ENCODE measurements at regions not wholly inside any gene's neighbourhood (a gene's known extent, or its start where the extent isn't known, plus 50 kb on each side); places are given as distances from the start of the nearest gene placed in this dataset.

DNA sequence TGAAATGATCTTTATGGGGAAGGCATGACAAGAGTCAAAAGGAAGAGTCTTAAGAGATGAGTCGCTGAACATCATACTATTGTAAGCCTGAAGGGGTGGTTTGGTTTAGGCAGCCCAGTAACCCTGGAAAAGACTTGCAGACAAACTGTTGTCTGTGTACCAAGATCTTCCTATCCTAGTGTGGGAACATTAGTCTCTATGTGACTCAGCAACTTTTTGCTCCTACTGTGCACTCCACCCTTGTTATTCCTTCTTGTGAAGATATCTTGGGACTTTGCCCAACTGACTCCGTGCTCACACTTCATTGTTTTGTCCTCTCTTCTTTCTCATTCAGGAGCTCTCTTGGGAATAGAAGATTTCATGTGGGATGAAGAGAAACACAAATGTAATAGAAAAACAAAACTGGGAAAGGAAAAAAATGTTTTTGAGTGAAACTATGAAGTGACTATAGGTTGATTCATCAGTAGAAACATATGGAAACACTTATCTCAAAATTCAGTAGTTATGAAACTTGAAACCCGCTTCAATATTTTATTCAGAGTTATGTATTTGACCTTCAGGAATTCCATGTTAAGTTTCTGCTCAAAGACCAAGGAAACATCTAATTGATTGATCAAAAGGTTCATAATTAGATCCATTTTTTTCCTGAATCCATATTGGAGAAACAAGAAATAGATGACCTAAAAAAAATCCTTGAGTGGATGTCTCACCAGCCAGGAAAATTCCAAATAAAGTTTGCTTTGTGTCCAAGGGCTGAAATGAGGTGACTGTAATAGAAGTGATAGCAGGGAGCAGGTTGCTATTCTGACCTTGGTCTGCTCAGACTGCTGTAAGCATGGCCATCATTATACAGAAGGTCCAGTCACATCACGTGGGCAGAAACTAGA is 67.2 kb downstream of the BTG1 start:
- no peaks in the 10 kb centered on the region for H3K9me3 ChIP-seq (ENCODE audit: low read length)
- no peaks in the 10 kb centered on the region for H4K20me1 ChIP-seq (ENCODE audit: insufficient read depth, low read length)
- peaks cover 31% of the 10 kb centered on the region for H3K4me1 ChIP-seq (ENCODE audit: insufficient read depth, low read length, severe bottlenecking)
- H3K9me2 ChIP-seq (ENCODE audit: low read depth, low read length), result no peaks in the 10 kb centered on the region
- no peak overlapping the region for H3K4me2 ChIP-seq (ENCODE audit: low read length)
- H3K4me3 ChIP-seq (ENCODE audit: low read depth, low read length, poor library complexity, severe bottlenecking), result no peak overlapping the region
- no peaks in the 10 kb centered on the region for H3K79me2 ChIP-seq (ENCODE audit: insufficient read depth, low read length)
- TF ChIP-seq EZH2 (IDR thresholded peaks at IDR 0.05; ENCODE audit: borderline replicate concordance, low read length) (no peak), CTCF (IDR thresholded peaks at IDR 0.05; ENCODE audit: low read length) (no peak)
- H3K9ac ChIP-seq (ENCODE audit: low read length), result no peak overlapping the region
- no peak overlapping the region for H2AFZ ChIP-seq (ENCODE audit: low read length)
- no peaks in the 10 kb centered on the region for H3K36me3 ChIP-seq (ENCODE audit: insufficient read depth, low read length)
- no peaks in the 10 kb centered on the region for H3K27me3 ChIP-seq (ENCODE audit: insufficient read depth, low read length)
- H3K27ac ChIP-seq (ENCODE audit: low read depth, low read length, poor library complexity, severe bottlenecking), result no peak overlapping the region
- no peaks in the 10 kb centered on the region for H3F3A ChIP-seq (ENCODE audit: insufficient read depth, low read length)

GRCh38 chr12:92077530-92077929 is 68.1 kb downstream of the BTG1 start:
- TF ChIP-seq EZH2 (IDR thresholded peaks at IDR 0.05; ENCODE audit: borderline replicate concordance, low read length), result no peak
- TF ChIP-seq CTCF (IDR thresholded peaks at IDR 0.05; ENCODE audit: low read length), result no peak
- Histone ChIP-seq H2AFZ (ENCODE audit: low read length) (no peak overlapping the region), H3K79me2 (ENCODE audit: insufficient read depth, low read length) (no peaks in the 10 kb centered on the region), H3K4me1 (ENCODE audit: insufficient read depth, low read length, severe bottlenecking) (peaks cover 31% of the 10 kb centered on the region), H4K20me1 (ENCODE audit: insufficient read depth, low read length) (no peaks in the 10 kb centered on the region), H3K9me2 (ENCODE audit: low read depth, low read length) (no peaks in the 10 kb centered on the region), H3K9me3 (ENCODE audit: low read length) (no peaks in the 10 kb centered on the region), H3K27me3 (ENCODE audit: insufficient read depth, low read length) (no peaks in the 10 kb centered on the region), H3F3A (ENCODE audit: insufficient read depth, low read length) (no peaks in the 10 kb centered on the region), H3K36me3 (ENCODE audit: insufficient read depth, low read length) (no peaks in the 10 kb centered on the region), H3K4me3 (ENCODE audit: low read depth, low read length, poor library complexity, severe bottlenecking) (no peak overlapping the region), H3K27ac (ENCODE audit: low read depth, low read length, poor library complexity, severe bottlenecking) (peak overlapping the region; percentile 3), H3K4me2 (ENCODE audit: low read length) (no peak overlapping the region), H3K9ac (ENCODE audit: low read length) (no peak overlapping the region)

- Histone ChIP-seq H3K9me3 (ENCODE audit: low read length) (no peaks in the 10 kb centered on the region), H3K4me2 (ENCODE audit: low read length) (no peak overlapping the region; the same call in 1 of the 2 replicates), H3K27me3 (ENCODE audit: insufficient read depth, low read length) (no peaks in the 10 kb centered on the region), H3K4me1 (ENCODE audit: insufficient read depth, low read length, severe bottlenecking) (peaks cover 31% of the 10 kb centered on the region), H3K9me2 (ENCODE audit: low read depth, low read length) (no peaks in the 10 kb centered on the region), H3K79me2 (ENCODE audit: insufficient read depth, low read length) (no peaks in the 10 kb centered on the region), H3K9ac (ENCODE audit: low read length) (no peak overlapping the region), H3K36me3 (ENCODE audit: insufficient read depth, low read length) (no peaks in the 10 kb centered on the region), H3K4me3 (ENCODE audit: low read depth, low read length, poor library complexity, severe bottlenecking) (no peak overlapping the region), H2AFZ (ENCODE audit: low read length) (no peak overlapping the region), H3K27ac (ENCODE audit: low read depth, low read length, poor library complexity, severe bottlenecking) (peak overlapping the region; percentile 4), H3F3A (ENCODE audit: insufficient read depth, low read length) (no peaks in the 10 kb centered on the region), H4K20me1 (ENCODE audit: insufficient read depth, low read length) (no peaks in the 10 kb centered on the region)
- TF ChIP-seq EZH2 (IDR thresholded peaks at IDR 0.05; ENCODE audit: borderline replicate concordance, low read length), result no peak
- TF ChIP-seq CTCF (IDR thresholded peaks at IDR 0.05; ENCODE audit: low read length), result no peak
Observed at GRCh38 chr12:92076101-92076500, 69.5 kb downstream of the BTG1 start.
